ENCODE measurements at regions not wholly inside any gene's neighbourhood (a gene's known extent, or its start where the extent isn't known, plus 50 kb on each side); places are given as distances from the start of the nearest gene placed in this dataset.

GRCh38 chr2:13876491-13877037, 756.0 kb upstream of the LRATD1 start:
- no peak for TF ChIP-seq POLR2AphosphoS5 (IDR thresholded peaks at IDR 0.05; ENCODE audit: low read depth, low read length)
- TF ChIP-seq POLR2A (IDR thresholded peaks at IDR 0.05; ENCODE audit: low read depth, low read length), result no peak
- TF ChIP-seq SPI1 (IDR thresholded peaks at IDR 0.05; ENCODE audit: low read depth, low read length), result no peak
